Peyer's patch (tissue), 4 donors: ENCODE measurements at regions not wholly inside any gene's neighbourhood (a gene's known extent, or its start where the extent isn't known, plus 50 kb on each side); places are given as distances from the start of the nearest gene placed in this dataset.

ENCODE experiments used
- DNase-seq, 3 donors: peaks; one replicate each; pipeline ENCODE4 v3.0.0-alpha.2; 2017 to 2019
- H3K27ac ChIP-seq, 4 donors: fragments of 200-600 bp; sonication (generic); one replicate each; pipeline ENCODE4 v1.5.1; 2016 to 2019
- H3K27me3 ChIP-seq, 2 donors: fragments of 200-600 bp; sonication (generic); one replicate each; pipeline ENCODE4 v1.5.1; 2019
- H3K36me3 ChIP-seq, 3 donors: fragments of 200-600 bp; sonication (generic); one replicate each; pipeline ENCODE4 v1.5.1; 2016 to 2019
- H3K4me1 ChIP-seq, 4 donors: fragments of 200-600 bp; sonication (generic); one replicate each; pipeline ENCODE4 v1.5.1; 2016 to 2019
- H3K4me3 ChIP-seq, 4 donors: fragments of 200-600 bp; sonication (generic); 1 replicate in 3 of 4; 2 replicates in 1 of 4; pipeline ENCODE4 v1.5.1; 2016 to 2019; ENCODE audit warnings: mild to moderate bottlenecking in 1 of 4
- H3K9me3 ChIP-seq, 4 donors: fragments of 200-600 bp; sonication (generic); one replicate each; pipeline ENCODE4 v1.5.1; 2016 to 2019; ENCODE audit warnings: mild to moderate bottlenecking in 1 of 4
- CTCF ChIP-seq, 6 experiments: fragments of 450-650 bp in 4 of 6; fragments of 200-600 bp in 2 of 6; sonication (generic) in 1 of 6; IDR thresholded peaks; one replicate each; pipeline ENCODE4 v1.5.1; 2017 to 2019; ENCODE audit warnings: antibody characterized with exemption in 6 of 6, mild to moderate bottlenecking in 3 of 6, moderate library complexity in 1 of 6
- POLR2A ChIP-seq, 2 donors: fragments of 450-650 bp; IDR thresholded peaks; one replicate each; pipeline ENCODE4 v1.5.1; 2017; ENCODE audit warnings: antibody characterized with exemption in 2 of 2, mild to moderate bottlenecking in 2 of 2, moderate library complexity in 2 of 2

GRCh38 chr6:19087296-19087695 is 700.1 kb downstream of the RNF144B start:
- no peaks in the 10 kb centered on the region for H3K36me3 ChIP-seq
- H3K4me3 ChIP-seq = no peak overlapping the region
- no peak overlapping the region for H3K27ac ChIP-seq
- H3K9me3 ChIP-seq = no peaks in the 10 kb centered on the region
- TF ChIP-seq CTCF (IDR thresholded peaks at IDR 0.05) (no peak), POLR2A (IDR thresholded peaks at IDR 0.05) (no peak)
- H3K27me3 ChIP-seq = no peaks in the 10 kb centered on the region
- H3K4me1 ChIP-seq = no peaks in the 10 kb centered on the region
- DNase-seq = no peak

- H3K9me3 ChIP-seq = no peaks in the 10 kb centered on the region
- no peak overlapping the region for H3K27ac ChIP-seq
- no peaks in the 10 kb centered on the region for H3K36me3 ChIP-seq
- no peaks in the 10 kb centered on the region for H3K27me3 ChIP-seq
- no peaks in the 10 kb centered on the region for H3K4me1 ChIP-seq
- TF ChIP-seq CTCF (IDR thresholded peaks at IDR 0.05) (no peak), POLR2A (IDR thresholded peaks at IDR 0.05) (no peak)
- no peak for DNase-seq
- no peak overlapping the region for H3K4me3 ChIP-seq
Measured at GRCh38 chr6:19087897-19088296, 700.7 kb downstream of the RNF144B start.

- no peaks in the 10 kb centered on the region for H3K27me3 ChIP-seq
- no peak overlapping the region for H3K27ac ChIP-seq
- no peak overlapping the region for H3K4me3 ChIP-seq
- no peaks in the 10 kb centered on the region for H3K36me3 ChIP-seq
- DNase-seq = no peak
- peaks cover 0 to 1% (median 0%) of the 10 kb centered on the region in 4 donors for H3K9me3 ChIP-seq
- H3K4me1 ChIP-seq = no peaks in the 10 kb centered on the region
- TF ChIP-seq CTCF (IDR thresholded peaks at IDR 0.05) = no peak
- TF ChIP-seq POLR2A (IDR thresholded peaks at IDR 0.05) = no peak
Measured at GRCh38 chr6:19100752-19101151, 713.6 kb downstream of the RNF144B start.

GRCh38 chr6:19102936-19103335 is 715.8 kb downstream of the RNF144B start:
- TF ChIP-seq POLR2A (IDR thresholded peaks at IDR 0.05) (no peak), CTCF (IDR thresholded peaks at IDR 0.05) (no peak)
- no peaks in the 10 kb centered on the region for H3K4me1 ChIP-seq
- H3K36me3 ChIP-seq = no peaks in the 10 kb centered on the region

GRCh38 chr6:19107468-19107867 is 720.3 kb downstream of the RNF144B start:
- H3K4me3 ChIP-seq = no peak overlapping the region
- no peaks in the 10 kb centered on the region for H3K36me3 ChIP-seq
- no peaks in the 10 kb centered on the region for H3K4me1 ChIP-seq
- H3K27ac ChIP-seq = no peak overlapping the region
- no peak for DNase-seq
- no peak for TF ChIP-seq CTCF (IDR thresholded peaks at IDR 0.05)
- TF ChIP-seq POLR2A (IDR thresholded peaks at IDR 0.05) = no peak
- peaks cover 0 to 3% (median 0%) of the 10 kb centered on the region in 4 donors for H3K9me3 ChIP-seq
- no peaks in the 10 kb centered on the region for H3K27me3 ChIP-seq

More at GRCh38 chr6:19102936-19103335, 715.8 kb downstream of the RNF144B start:
- no peak overlapping the region for H3K27ac ChIP-seq
- no peak for DNase-seq
- H3K4me3 ChIP-seq = no peak overlapping the region
- no peaks in the 10 kb centered on the region for H3K27me3 ChIP-seq
- H3K9me3 ChIP-seq = peaks cover 0 to 3% (median 0%) of the 10 kb centered on the region in 4 donors

- Histone ChIP-seq H3K4me3 (no peak overlapping the region), H3K27ac (no peak overlapping the region), H3K4me1 (no peaks in the 10 kb centered on the region), H3K9me3 (no peaks in the 10 kb centered on the region), H3K27me3 (no peaks in the 10 kb centered on the region), H3K36me3 (no peaks in the 10 kb centered on the region)
- TF ChIP-seq CTCF (IDR thresholded peaks at IDR 0.05) (no peak), POLR2A (IDR thresholded peaks at IDR 0.05) (no peak)
- DNase-seq = no peak
Measured at GRCh38 chr6:19121521-19121920, 715.6 kb upstream of the ID4 start.
